Hematopoietic multipotent progenitor cell treated with erythropoietin and hydrocortisone succinate and interleukin-3 and kit ligand, for 6 days (in vitro differentiated cells): ENCODE measurements at regions not wholly inside any gene's neighbourhood (a gene's known extent, or its start where the extent isn't known, plus 50 kb on each side); places are given as distances from the start of the nearest gene placed in this dataset.
A peak's percentile ranks its signal among the peaks of the same experiment; 100 is the strongest.
"Not testable (repeated sequence)": the region's sequence is repeated elsewhere in the genome, so short reads cannot be mapped to it uniquely, and the experiment has no call there.

Experiments used
- DNase-seq: peaks from one replicate; pipeline ENCODE4 v3.0.0-alpha.2; 2015

DNA sequence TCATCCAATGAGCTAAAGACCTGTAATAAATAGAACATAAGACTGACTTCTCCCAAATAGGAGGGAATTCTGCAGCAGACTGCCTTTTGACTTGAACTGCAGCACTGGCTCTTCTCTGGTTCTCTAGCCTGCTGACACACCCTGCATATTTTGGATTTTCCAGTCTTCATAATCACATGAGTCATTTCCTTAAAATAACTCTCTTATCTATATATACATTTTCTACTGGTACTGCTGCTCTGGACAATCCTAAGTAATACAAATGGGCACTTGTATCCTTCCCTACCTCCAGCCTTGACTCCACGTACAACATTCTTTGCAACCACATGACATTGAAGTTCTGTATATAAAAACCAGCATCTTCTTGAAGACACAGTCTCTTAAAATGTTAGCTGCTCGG, 429.4 kb upstream of the TMPRSS15 start:
- DNase-seq = no peak

GRCh38 chr21:18834121-18834520, 430.5 kb upstream of the TMPRSS15 start:
- not testable (repeated sequence) for DNase-seq

DNA sequence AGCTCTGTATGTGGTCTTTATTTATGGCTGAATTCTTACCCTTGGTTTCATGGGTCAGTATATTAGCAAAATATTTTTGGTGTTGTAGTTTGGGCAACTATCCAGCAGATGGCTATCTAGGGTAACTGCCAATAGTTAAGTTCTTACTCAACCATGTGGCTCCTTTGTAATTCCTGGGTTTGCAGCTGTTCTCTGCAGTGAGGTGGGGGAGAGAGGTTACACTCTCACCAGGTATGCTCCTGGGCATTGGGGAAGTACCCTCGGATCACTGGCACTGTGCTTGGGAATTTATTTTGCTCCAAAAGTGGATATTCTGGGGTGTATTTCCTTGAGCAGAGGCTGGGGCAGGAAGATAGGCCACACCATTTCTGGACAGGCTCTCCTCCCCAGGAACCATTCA, 436.7 kb upstream of the TMPRSS15 start:
- peak; percentile 36 for DNase-seq

DNA sequence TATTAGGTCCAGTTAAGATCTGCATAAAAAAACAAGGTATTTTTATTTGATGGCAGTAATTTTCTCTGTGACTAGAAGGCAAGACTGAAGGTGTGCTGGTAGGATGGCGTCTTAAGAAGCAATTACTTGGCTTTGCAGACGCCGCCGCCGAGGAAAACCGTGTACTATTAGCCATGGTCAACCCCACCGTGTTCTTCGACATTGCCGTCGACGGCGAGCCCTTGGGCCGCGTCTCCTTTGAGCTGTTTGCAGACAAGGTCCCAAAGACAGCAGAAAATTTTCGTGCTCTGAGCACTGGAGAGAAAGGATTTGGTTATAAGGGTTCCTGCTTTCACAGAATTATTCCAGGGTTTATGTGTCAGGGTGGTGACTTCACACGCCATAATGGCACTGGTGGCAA, 454.0 kb upstream of the TMPRSS15 start:
- DNase-seq = not testable (repeated sequence)

GRCh38 chr21:18869104-18869503, 465.5 kb upstream of the TMPRSS15 start:
- DNase-seq = no peak

GRCh38 chr21:18877917-18878316, 474.3 kb upstream of the TMPRSS15 start:
- no peak for DNase-seq

- DNase-seq = no peak
Measured at GRCh38 chr21:18887922-18888602, 484.5 kb upstream of the TMPRSS15 start.

GRCh38 chr21:18893406-18893805, 489.8 kb upstream of the TMPRSS15 start:
- DNase-seq = no peak

- DNase-seq = no peak
Measured at GRCh38 chr21:18894387-18894786, 490.8 kb upstream of the TMPRSS15 start.

- DNase-seq = no peak
Measured at GRCh38 chr21:18899261-18899660, 495.7 kb upstream of the TMPRSS15 start.

DNA sequence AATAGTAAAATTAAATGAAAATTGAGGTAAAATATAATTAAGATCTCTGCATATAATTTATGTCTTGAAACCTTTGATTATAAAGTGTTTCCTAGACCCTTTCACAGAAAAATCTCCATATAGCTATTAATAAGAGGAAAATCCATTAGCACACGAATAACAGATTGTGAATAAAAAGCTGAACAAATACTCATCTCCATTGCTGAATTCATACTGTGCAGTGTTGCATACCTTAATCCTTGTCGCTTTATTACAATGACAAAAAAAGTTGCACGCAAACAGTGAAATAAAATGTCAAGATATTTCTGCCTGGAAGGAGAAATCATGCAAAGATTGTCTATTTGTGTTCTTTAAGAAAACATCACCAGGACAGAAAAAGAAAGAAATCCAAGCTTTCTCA, 499.1 kb upstream of the TMPRSS15 start:
- no peak for DNase-seq

DNA sequence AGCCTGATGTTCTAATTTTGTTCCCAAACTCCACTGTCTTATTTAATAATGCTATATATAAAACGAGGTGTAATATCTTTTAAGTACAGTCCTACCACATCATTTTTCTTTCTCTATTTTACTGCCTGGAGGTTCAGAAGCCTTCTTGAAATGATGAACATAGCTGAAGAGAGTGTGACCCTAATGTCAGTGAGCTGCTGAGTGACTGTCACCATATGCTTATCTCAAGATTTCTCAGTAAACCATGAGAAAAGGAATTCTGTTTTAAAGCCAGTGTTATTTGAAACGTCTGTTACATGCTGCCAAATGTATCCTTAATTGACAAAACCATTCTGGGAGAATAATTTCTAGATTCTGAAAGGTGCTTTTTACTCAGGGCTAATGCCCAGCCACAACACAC, 503.5 kb upstream of the TMPRSS15 start:
- no peak for DNase-seq

- DNase-seq = no peak
Measured at GRCh38 chr21:18908641-18909040, 505.1 kb upstream of the TMPRSS15 start.

DNA sequence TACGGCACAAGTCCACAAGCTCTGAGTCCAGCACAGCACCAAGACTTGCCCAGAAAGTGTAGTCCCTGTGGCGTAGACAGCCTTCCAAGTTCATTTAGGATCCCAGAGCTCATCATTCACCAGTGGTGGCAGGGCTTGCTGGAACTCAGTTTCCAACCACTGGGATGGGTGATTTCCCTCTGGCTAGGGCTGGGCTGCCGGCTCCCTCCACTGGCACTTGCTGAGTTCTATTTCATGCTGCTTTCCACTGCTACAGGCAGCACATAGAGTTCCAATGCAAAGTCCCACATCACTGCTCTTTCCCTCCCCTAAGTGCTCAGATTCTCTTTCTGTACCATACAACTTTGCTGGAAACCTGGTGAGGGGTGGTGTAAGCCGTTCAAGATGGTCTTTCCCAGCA, 510.3 kb upstream of the TMPRSS15 start:
- DNase-seq = no peak

- no peak for DNase-seq
Measured at GRCh38 chr21:18914570-18914969, 511.0 kb upstream of the TMPRSS15 start.

DNA sequence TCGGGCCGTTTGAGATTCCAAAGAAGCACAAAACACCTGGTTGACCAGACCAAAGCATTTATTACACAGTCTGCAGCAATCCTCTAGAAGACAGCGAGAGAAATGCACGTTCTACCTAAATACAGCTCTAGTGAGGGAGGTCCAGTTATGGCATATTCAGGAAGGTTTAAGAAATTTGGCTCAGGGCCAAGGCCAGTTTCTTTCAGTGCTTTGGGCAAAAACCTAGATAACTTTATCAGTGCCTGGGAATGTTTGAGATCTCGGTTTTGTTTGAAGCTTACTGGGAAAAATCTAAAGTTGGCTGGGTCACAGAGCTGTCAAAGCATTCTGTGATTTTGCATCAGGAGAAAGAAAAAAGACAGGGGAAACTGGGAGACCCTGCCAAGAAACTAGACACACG, 514.0 kb upstream of the TMPRSS15 start:
- DNase-seq = no peak

- DNase-seq = no peak
Measured at GRCh38 chr21:18931237-18931636, 527.7 kb upstream of the TMPRSS15 start.

- no peak for DNase-seq
Measured at GRCh38 chr21:18937337-18937736, 533.8 kb upstream of the TMPRSS15 start.

GRCh38 chr21:18940791-18941190, 537.2 kb upstream of the TMPRSS15 start:
- DNase-seq = no peak

DNA sequence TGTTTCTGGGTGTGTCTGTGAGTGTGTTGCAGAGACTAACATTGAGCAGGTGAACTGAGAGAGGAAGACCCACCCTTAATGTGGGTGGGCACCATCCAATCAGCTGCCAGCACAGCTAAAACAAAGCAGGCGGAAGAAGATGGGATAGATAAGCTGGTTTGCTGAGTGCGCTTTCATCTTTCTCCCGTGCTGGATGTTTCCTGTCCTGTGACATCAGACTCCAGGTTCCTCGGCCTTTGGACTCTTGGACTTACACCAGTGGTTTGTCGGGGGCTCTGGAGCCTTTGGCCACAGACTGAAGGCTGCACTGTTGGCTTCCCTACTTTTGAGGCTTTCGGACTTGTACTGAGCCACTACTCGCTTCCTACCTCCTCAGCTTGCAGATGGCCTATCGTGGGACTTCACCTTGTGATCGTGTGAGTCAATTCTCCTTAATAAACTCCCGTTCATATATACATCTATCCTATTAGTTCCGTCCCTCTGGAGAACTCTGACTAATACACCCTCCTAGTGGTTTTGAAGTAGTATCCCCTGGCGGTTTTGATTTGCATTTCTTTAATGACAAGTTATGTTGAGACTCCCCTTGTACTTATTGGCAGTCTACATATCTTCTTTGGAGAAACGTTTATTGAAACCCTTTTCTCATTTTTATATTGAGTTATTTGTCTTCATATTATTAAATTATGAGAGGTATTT, 546.6 kb upstream of the TMPRSS15 start:
- DNase-seq = no peak

DNA sequence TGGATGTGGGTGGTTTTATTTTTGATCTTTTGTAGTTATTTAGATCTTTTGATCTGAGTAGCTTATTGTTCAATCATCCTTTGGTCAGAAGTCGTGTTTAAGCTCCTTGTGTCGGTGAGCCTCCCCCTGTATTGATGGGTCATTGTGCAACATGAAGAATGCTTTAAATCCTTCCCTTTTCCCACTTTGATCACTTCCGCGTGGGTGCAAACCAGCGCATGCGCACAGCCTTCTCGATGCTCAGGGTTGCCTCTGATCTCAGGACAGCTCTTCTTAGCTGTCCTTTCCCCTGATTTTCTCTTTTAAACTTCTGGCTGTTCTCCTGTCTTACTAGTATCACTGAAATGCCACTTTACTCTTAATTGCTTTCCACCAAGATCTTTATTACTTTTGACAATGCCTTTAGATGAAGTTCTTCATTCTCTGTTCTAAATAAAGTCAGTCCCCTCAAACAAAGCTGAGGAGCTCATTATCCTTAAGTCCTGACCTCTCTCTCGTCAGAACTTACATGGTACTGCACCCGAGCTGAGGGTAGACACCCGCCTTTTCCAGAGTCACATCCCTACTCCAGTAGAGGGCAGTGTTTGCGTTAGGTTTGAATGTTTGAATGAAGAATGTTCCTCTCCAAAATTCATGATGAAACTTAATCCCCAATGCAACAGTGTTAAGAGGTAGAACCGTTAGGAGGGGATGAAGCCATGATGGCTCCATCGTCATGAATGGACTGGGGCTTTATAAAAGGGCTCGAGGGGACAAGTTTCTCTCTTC, 547.9 kb upstream of the TMPRSS15 start:
- DNase-seq = peak; percentile 75

GRCh38 chr21:18954441-18954844, 550.9 kb upstream of the TMPRSS15 start:
- DNase-seq = no peak

DNA sequence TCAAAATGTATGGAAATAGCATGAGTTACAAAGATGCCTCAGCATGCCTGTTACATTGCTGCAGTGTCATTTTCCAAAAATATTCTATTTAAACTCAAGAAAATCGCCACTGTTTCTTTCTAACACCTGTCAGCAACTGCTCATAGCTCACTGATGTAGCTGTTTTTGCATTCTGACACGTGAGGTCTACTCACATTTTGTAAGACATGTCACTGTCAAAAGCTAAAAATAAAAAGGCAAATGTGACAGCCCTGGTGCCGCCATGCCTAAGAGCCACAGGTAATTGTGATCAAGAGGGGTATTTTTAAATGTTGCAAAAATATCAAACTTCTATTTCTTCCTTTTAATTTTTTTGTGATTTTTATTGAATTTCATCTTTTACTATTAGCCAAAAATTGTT, 556.2 kb upstream of the TMPRSS15 start:
- DNase-seq = no peak

GRCh38 chr21:18960306-18960705, 556.7 kb upstream of the TMPRSS15 start:
- DNase-seq = no peak
